Left lung (tissue), 4 donors: ENCODE measurements at regions not wholly inside any gene's neighbourhood (a gene's known extent, or its start where the extent isn't known, plus 50 kb on each side); places are given as distances from the start of the nearest gene placed in this dataset.

Experiments used
- ATAC-seq: fragments of 200-7000 bp; cut with Tn5 transposase; one replicate; pipeline ENCODE4 v1.9.1; 2020; ENCODE audit warnings: moderate library complexity
- DNase-seq, 4 donors: peaks; one replicate each; pipeline ENCODE4 v3.0.0-alpha.2; 2013 to 2020
- H3K27ac ChIP-seq, 2 donors: fragments of 200-600 bp; sonication (generic) in 1 of 2; one replicate each; pipeline versions ENCODE4 v1.5.0 to v1.8.0; 2020 to 2021
- H3K27me3 ChIP-seq, 2 donors: fragments of 200-600 bp; sonication (generic) in 1 of 2; one replicate each; pipeline versions ENCODE4 v1.5.0 to v1.8.0; 2020 to 2021
- H3K36me3 ChIP-seq, 2 donors: fragments of 200-600 bp; sonication (generic) in 1 of 2; one replicate each; pipeline versions ENCODE4 v1.5.0 to v1.8.0; 2020 to 2021
- H3K4me1 ChIP-seq, 2 donors: fragments of 200-600 bp; one replicate each; pipeline ENCODE4 v1.8.0; 2021
- H3K4me3 ChIP-seq, 2 donors: fragments of 200-600 bp; sonication (generic) in 1 of 2; one replicate each; pipeline versions ENCODE4 v1.5.0 to v1.8.0; 2020 to 2021; ENCODE audit warnings: mild to moderate bottlenecking in 1 of 2
- H3K9me3 ChIP-seq, 2 donors: fragments of 200-600 bp; sonication (generic) in 1 of 2; one replicate each; pipeline versions ENCODE4 v1.5.0 to v1.8.0; 2020 to 2021
- CTCF ChIP-seq, 2 donors: fragments of 200-600 bp; sonication (generic) in 1 of 2; IDR thresholded peaks; one replicate each; pipeline versions ENCODE4 v1.5.0 to v1.8.0; 2021; ENCODE audit warnings: antibody characterized with exemption in 2 of 2
- intact Hi-C, 2 donors: fragments of 100-400 bp; cut with DNase I; formaldehyde crosslinking; loops; one replicate each; pipeline versions ENCODE4 v1.11.2 to v1.14.2; 2022
- donor health status: DM: no; HTN: yes; CAD: no.
- donor health status: DM: no; HTN: no; CAD: no.

- Histone ChIP-seq H3K9me3 (no peaks in the 10 kb centered on the region), H3K27me3 (no peaks in the 10 kb centered on the region), H3K36me3 (no peaks in the 10 kb centered on the region), H3K4me1 (no peaks in the 10 kb centered on the region), H3K27ac (no peak overlapping the region), H3K4me3 (no peak overlapping the region)
- intact Hi-C loops, result no loop called here
- peak in 1 of 4 donors; percentile 31 for DNase-seq
- TF ChIP-seq CTCF (IDR thresholded peaks at IDR 0.05), result no peak
- peak; percentile 43 for ATAC-seq
These were observed 50.4 kb downstream of the FHIP1A start for GRCh38 chr4:151459375-151459774.

- Histone ChIP-seq H3K27me3 (no peaks in the 10 kb centered on the region), H3K27ac (no peak overlapping the region), H3K36me3 (no peaks in the 10 kb centered on the region), H3K4me1 (no peaks in the 10 kb centered on the region), H3K4me3 (no peak overlapping the region), H3K9me3 (no peaks in the 10 kb centered on the region)
- ATAC-seq, result no peak
- DNase-seq, result no peak
- no peak for TF ChIP-seq CTCF (IDR thresholded peaks at IDR 0.05)
- intact Hi-C loops, result no loop called here
These were observed 51.5 kb downstream of the FHIP1A start for GRCh38 chr4:151460434-151460833.

GRCh38 chr4:151462554-151462953 lies 53.6 kb downstream of the FHIP1A start:
- Histone ChIP-seq H3K4me1 (no peaks in the 10 kb centered on the region), H3K36me3 (no peaks in the 10 kb centered on the region), H3K27me3 (no peaks in the 10 kb centered on the region), H3K9me3 (no peaks in the 10 kb centered on the region), H3K27ac (no peak overlapping the region), H3K4me3 (no peak overlapping the region)
- intact Hi-C loops, result no loop called here
- DNase-seq, result no peak
- TF ChIP-seq CTCF (IDR thresholded peaks at IDR 0.05), result no peak
- ATAC-seq, result no peak

GRCh38 chr4:151468715-151469696 lies 60.0 kb downstream of the FHIP1A start:
- ATAC-seq, result no peak
- Histone ChIP-seq H3K27ac (no peak overlapping the region), H3K4me1 (no peaks in the 10 kb centered on the region), H3K27me3 (no peaks in the 10 kb centered on the region), H3K4me3 (no peak overlapping the region), H3K9me3 (no peaks in the 10 kb centered on the region), H3K36me3 (no peaks in the 10 kb centered on the region)
- intact Hi-C loops, result no loop called here
- no peak for TF ChIP-seq CTCF (IDR thresholded peaks at IDR 0.05)
- DNase-seq, result no peak

- H3K36me3 ChIP-seq, result no peaks in the 10 kb centered on the region
- no peak overlapping the region for H3K4me3 ChIP-seq
- TF ChIP-seq CTCF (IDR thresholded peaks at IDR 0.05), result no peak
- H3K9me3 ChIP-seq, result no peaks in the 10 kb centered on the region
- intact Hi-C loops, result no loop called here
- no peaks in the 10 kb centered on the region for H3K27me3 ChIP-seq
- DNase-seq (no peak), ATAC-seq (no peak)
- H3K4me1 ChIP-seq, result no peaks in the 10 kb centered on the region
- H3K27ac ChIP-seq, result no peak overlapping the region
These were observed 61.0 kb downstream of the FHIP1A start for GRCh38 chr4:151469970-151470369.
